H1 (cell line): ENCODE measurements at regions not wholly inside any gene's neighbourhood (a gene's known extent, or its start where the extent isn't known, plus 50 kb on each side); places are given as distances from the start of the nearest gene placed in this dataset.

Source experiments
- CTCF ChIA-PET: fragments of 300-600 bp; sonication (Branson Sonifier 250); formaldehyde crosslinking; loops from one replicate; lab custom pipeline; 2021; ENCODE audit not compliant: partially characterized antibody; lab: Charles Lee
- POLR2A ChIA-PET: fragments of 300-600 bp; sonication (Branson Sonifier 250); formaldehyde crosslinking; loops from one replicate; lab custom pipeline; 2021; ENCODE audit warnings: inconsistent platforms; ENCODE audit not compliant: partially characterized antibody; lab: Charles Lee
- DNase-seq, 2 experiments: peaks; one replicate each; pipeline versions ENCODE4 v3.0.0 to v3.0.0-alpha.2; 2010 to 2022; ENCODE audit warnings: low spot score in 2 of 2, low read depth in 1 of 2, mixed read lengths in 1 of 2
- FAIRE-seq: peaks from 2 replicates; lab custom pipeline; 2011; peaks lifted over from hg19 to GRCh38; lab: Jason Lieb, UNC
- H2AFZ ChIP-seq: 2 replicates; pipeline ENCODE4 v1.8.1; 2012; ENCODE audit warnings: low read length, inconsistent platforms
- H2AK5ac ChIP-seq: 2 replicates; pipeline ENCODE4 v1.6.1; 2013; ENCODE audit warnings: low read depth, low read length
- H2BK120ac ChIP-seq: replicated peaks from 2 replicates; pipeline ENCODE3; 2013; ENCODE audit warnings: low read depth, low read length, inconsistent platforms
- H2BK12ac ChIP-seq: 2 replicates; pipeline ENCODE4 v1.6.1; 2013; ENCODE audit warnings: low read depth, low read length
- H2BK15ac ChIP-seq: 2 replicates; pipeline ENCODE4 v1.6.1; 2013; ENCODE audit warnings: low read length
- H2BK20ac ChIP-seq: 2 replicates; pipeline ENCODE4 v1.6.1; 2013; ENCODE audit warnings: low read length
- H2BK5ac ChIP-seq: 2 replicates; pipeline ENCODE4 v1.6.1; 2013; ENCODE audit warnings: low read depth, low read length
- H3K14ac ChIP-seq: 2 replicates; pipeline ENCODE4 v1.6.1; 2013; ENCODE audit warnings: inconsistent platforms; ENCODE audit not compliant: insufficient read length
- H3K18ac ChIP-seq: 2 replicates; pipeline ENCODE4 v1.6.1; 2013; ENCODE audit warnings: low read length; ENCODE audit errors: extremely low read depth
- H3K23ac ChIP-seq: 2 replicates; pipeline ENCODE4 v1.6.1; 2013; ENCODE audit warnings: inconsistent platforms; ENCODE audit not compliant: insufficient read length
- H3K23me2 ChIP-seq: 2 replicates; pipeline ENCODE4 v1.6.1; 2013; ENCODE audit warnings: low read depth, low read length
- H3K27ac ChIP-seq: 2 replicates; pipeline ENCODE4 v1.6.1; 2011; ENCODE audit warnings: low read depth, low read length, inconsistent platforms
- H3K27me3 ChIP-seq, 4 experiments: replicated peaks in 1 of 4; 1 replicate in 1 of 4; 2 replicates in 3 of 4; pipeline versions ENCODE4 v1.6.1 to v1.8.1; 2011 to 2013; ENCODE audit warnings: low read length in 3 of 4, mild to moderate bottlenecking in 3 of 4, inconsistent platforms in 2 of 4, mixed read lengths in 2 of 4, moderate library complexity in 1 of 4; ENCODE audit not compliant: control insufficient read depth in 3 of 4, insufficient read depth in 3 of 4; ENCODE audit errors: extremely low read depth in 1 of 4
- H3K36me3 ChIP-seq, 4 experiments: 2 replicates each; pipeline versions ENCODE4 v1.6.1 to v1.8.1; 2011 to 2013; ENCODE audit warnings: mild to moderate bottlenecking in 4 of 4, low read length in 3 of 4, moderate library complexity in 2 of 4, control low read depth in 1 of 4, inconsistent platforms in 1 of 4; ENCODE audit not compliant: insufficient read depth in 4 of 4, control insufficient read depth in 2 of 4
- H3K4ac ChIP-seq: replicated peaks from 2 replicates; pipeline ENCODE3; 2013; ENCODE audit warnings: low read length, low read depth, mixed read lengths, inconsistent platforms; ENCODE audit not compliant: insufficient read length
- H3K4me1 ChIP-seq, 4 experiments: replicated peaks in 1 of 4; 1 replicate in 1 of 4; 2 replicates in 3 of 4; pipeline versions ENCODE4 v1.6.1 to v1.8.1; 2011 to 2013; ENCODE audit warnings: low read length in 3 of 4, inconsistent platforms in 2 of 4, mixed read lengths in 1 of 4; ENCODE audit not compliant: insufficient read depth in 4 of 4, control insufficient read depth in 3 of 4
- H3K4me2 ChIP-seq, 2 experiments: 2 replicates each; pipeline versions ENCODE4 v1.6.1 to v1.8.1; 2011 to 2013; ENCODE audit warnings: low read depth in 2 of 2, low read length in 2 of 2, control low read depth in 1 of 2, inconsistent platforms in 1 of 2, mild to moderate bottlenecking in 1 of 2; ENCODE audit not compliant: insufficient read depth in 1 of 2
- H3K4me3 ChIP-seq, 4 experiments: fragments of 200-600, 300-600 bp in 1 of 4; sonication (generic), shearing (Covaris generic), sonication (Bioruptor Twin) in 1 of 4; 2 replicates each; pipeline versions ENCODE4 v1.5.1 to v1.8.1; 2011 to 2016; ENCODE audit warnings: low read length in 4 of 4, low read depth in 3 of 4, control low read depth in 2 of 4, inconsistent platforms in 2 of 4, mild to moderate bottlenecking in 2 of 4, mixed read lengths in 1 of 4, moderate library complexity in 1 of 4; ENCODE audit not compliant: insufficient read depth in 2 of 4; ENCODE audit errors: extremely low read depth in 1 of 4
- H3K56ac ChIP-seq: replicated peaks from 2 replicates; pipeline ENCODE3; 2013; ENCODE audit warnings: low read depth, mild to moderate bottlenecking, mixed read lengths, low read length, inconsistent platforms; ENCODE audit not compliant: insufficient read length
- H3K79me1 ChIP-seq: 2 replicates; pipeline ENCODE4 v1.6.1; 2013; ENCODE audit warnings: low read depth, low read length, control low read depth
- H3K79me2 ChIP-seq, 2 experiments: 2 replicates each; pipeline versions ENCODE4 v1.6.1 to v1.8.1; 2012 to 2013; ENCODE audit warnings: low read length in 2 of 2, mild to moderate bottlenecking in 2 of 2, inconsistent platforms in 1 of 2; ENCODE audit not compliant: insufficient read depth in 2 of 2, control insufficient read depth in 1 of 2
- H3K9ac ChIP-seq, 4 experiments: replicated peaks in 1 of 4; 1 replicate in 1 of 4; 2 replicates in 3 of 4; pipeline versions ENCODE4 v1.6.1 to v1.8.1; 2011 to 2013; ENCODE audit warnings: low read depth in 3 of 4, low read length in 3 of 4, control low read depth in 2 of 4, mild to moderate bottlenecking in 2 of 4, moderate library complexity in 2 of 4, inconsistent platforms in 1 of 4; ENCODE audit errors: extremely low read depth in 1 of 4
- H3K9me3 ChIP-seq, 2 experiments: 2 replicates each; pipeline versions ENCODE4 v1.6.1 to v1.8.1; 2012 to 2013; ENCODE audit warnings: mild to moderate bottlenecking in 2 of 2, moderate library complexity in 2 of 2, control low read depth in 1 of 2, inconsistent platforms in 1 of 2, low read depth in 1 of 2, low read length in 1 of 2, mixed read lengths in 1 of 2; ENCODE audit not compliant: insufficient read depth in 2 of 2
- H4K20me1 ChIP-seq, 2 experiments: replicated peaks in 1 of 2; 2 replicates each; pipeline versions ENCODE3 to v1.8.1; 2011 to 2013; ENCODE audit warnings: inconsistent platforms in 2 of 2, low read length in 2 of 2, mild to moderate bottlenecking in 1 of 2; ENCODE audit not compliant: insufficient read depth in 2 of 2, control insufficient read depth in 1 of 2
- H4K5ac ChIP-seq: 2 replicates; pipeline ENCODE4 v1.6.1; 2013; ENCODE audit warnings: low read length, low read depth, mixed read lengths, inconsistent platforms; ENCODE audit not compliant: insufficient read length
- H4K8ac ChIP-seq: 2 replicates; pipeline ENCODE4 v1.8.0; 2013; ENCODE audit warnings: mild to moderate bottlenecking, moderate library complexity, low read length, inconsistent platforms; ENCODE audit not compliant: insufficient read depth; ENCODE audit errors: extremely low read depth
- H4K91ac ChIP-seq: replicated peaks from 2 replicates; pipeline ENCODE3; 2013; ENCODE audit warnings: low read length, mixed read lengths, inconsistent platforms; ENCODE audit not compliant: insufficient read length
- MAFK ChIP-seq: IDR thresholded peaks from 2 replicates; pipeline ENCODE4 v1.6.1; 2012; ENCODE audit warnings: low read depth, mild to moderate bottlenecking, improper control_type of control experiment, low read length
- NANOG ChIP-seq: IDR thresholded peaks from 2 replicates; pipeline ENCODE4 v1.6.1; 2011; ENCODE audit warnings: low read length, low read depth, mild to moderate bottlenecking, inconsistent platforms; ENCODE audit not compliant: insufficient read depth, poor library complexity, severe bottlenecking
- RAD21 ChIP-seq, 2 experiments: IDR thresholded peaks in 1 of 2; conservative IDR thresholded peaks in 1 of 2; 2 replicates each; pipeline ENCODE4 v1.6.1; 2011; ENCODE audit warnings: low read depth in 2 of 2, low read length in 2 of 2, improper control_type of control experiment in 1 of 2, inconsistent platforms in 1 of 2, mild to moderate bottlenecking in 1 of 2, moderate library complexity in 1 of 2
- SAP30 ChIP-seq: fragments of 300-600 bp; sonication (generic); IDR thresholded peaks from 2 replicates; pipeline ENCODE4 v1.7.1; 2012; ENCODE audit warnings: low read length, moderate library complexity, mild to moderate bottlenecking, inconsistent platforms; ENCODE audit not compliant: insufficient read depth, insufficient replicate concordance
- YY1 ChIP-seq: IDR thresholded peaks from 2 replicates; pipeline ENCODE4 v1.6.1; 2011; ENCODE audit warnings: low read depth, mild to moderate bottlenecking, low read length
- WGBS, 2 experiments: shearing (Covaris generic) in 1 of 2; methylation state at CpG; one replicate each; pipeline versions ENCODE4 v1.1.6 to v1.1.7; 2013 to 2015; ENCODE audit warnings: low lambda C conversion rate in 2 of 2, mixed read lengths in 2 of 2, inconsistent platforms in 1 of 2, low coverage in 1 of 2, missing lambda C conversion rate in 1 of 2; ENCODE audit not compliant: insufficient replicate concordance in 2 of 2, insufficient coverage in 1 of 2, insufficient read length in 1 of 2; ENCODE audit errors: extremely low coverage in 1 of 2, missing lambda C conversion rate in 1 of 2; 5-methylcytosine and 5-hydroxymethylcytosine counted together
- TF ChIP-seq, protein P1 (sequence below), 3 experiments: IDR thresholded peaks; 1 replicate in 2 of 3; 2 replicates in 1 of 3; pipeline versions ENCODE4 v1.5.1 to v1.6.1; 2011; ENCODE audit warnings: low read length in 3 of 3, mild to moderate bottlenecking in 3 of 3, inconsistent platforms in 2 of 3, low read depth in 1 of 3, moderate library complexity in 1 of 3; ENCODE audit not compliant: insufficient read depth in 1 of 3; ENCODE audit errors: control extremely low read depth in 1 of 3

GRCh38 chr13:73275163-73275562 lies 216.4 kb downstream of the KLF5 start:
- Histone ChIP-seq H2AFZ (peak overlapping the region; percentile 95), H2BK5ac (no peak overlapping the region), H3K27ac (no peak overlapping the region), H3K9me3 (no peaks in the 10 kb centered on the region), H4K20me1 (no peaks in the 10 kb centered on the region), H4K8ac (no peak overlapping the region), H3K4ac (no peak overlapping the region), H2BK12ac (no peak overlapping the region), H3K27me3 (no peaks in the 10 kb centered on the region), H4K5ac (no peak overlapping the region), H2BK15ac (no peak overlapping the region), H3K4me3 (no peak overlapping the region), H3K23ac (no peak overlapping the region), H2BK20ac (no peak overlapping the region), H3K79me1 (no peaks in the 10 kb centered on the region), H3K14ac (no peak overlapping the region), H3K9ac (no peak overlapping the region), H3K36me3 (no peaks in the 10 kb centered on the region), H2AK5ac (no peak overlapping the region), H4K91ac (no peak overlapping the region), H3K23me2 (no peaks in the 10 kb centered on the region; the same call in 1 of the 2 replicates), H3K4me1 (no peaks in the 10 kb centered on the region; a peak in 1 of 7 replicates), H3K4me2 (no peak overlapping the region), H3K18ac (no peak overlapping the region), H3K56ac (no peak overlapping the region), H2BK120ac (no peak overlapping the region), H3K79me2 (no peaks in the 10 kb centered on the region)
- ChIA-PET POLR2A (no interaction called here), CTCF (interaction anchor here (0.8 to 1.7 kb wide), 3 partner anchors 11 to 781 kb away, joined by 4 read pairs; no protein-coding TSS in a partner anchor)
- whole genome bisulfite sequencing, 2 experiments = 88% methylated on average over 3 of the region's 3 CpGs; no CpG with 5 or more reads in 1 of the 2 experiments
- no peak for DNase-seq
- FAIRE-seq = no peak
- TF ChIP-seq MAFK (no peak), RAD21 (IDR thresholded peaks at IDR 0.05 in 1 of 2, conservative IDR thresholded peaks at IDR 0.05 in 1 of 2; ENCODE audit: low read depth in 2 of 2, low read length in 2 of 2) (peak; percentile 18 to 19; a peak in 1 of 4 replicates), NANOG (no peak), SAP30 (no peak), YY1 (no peak)
- TF ChIP-seq, protein P1, sequence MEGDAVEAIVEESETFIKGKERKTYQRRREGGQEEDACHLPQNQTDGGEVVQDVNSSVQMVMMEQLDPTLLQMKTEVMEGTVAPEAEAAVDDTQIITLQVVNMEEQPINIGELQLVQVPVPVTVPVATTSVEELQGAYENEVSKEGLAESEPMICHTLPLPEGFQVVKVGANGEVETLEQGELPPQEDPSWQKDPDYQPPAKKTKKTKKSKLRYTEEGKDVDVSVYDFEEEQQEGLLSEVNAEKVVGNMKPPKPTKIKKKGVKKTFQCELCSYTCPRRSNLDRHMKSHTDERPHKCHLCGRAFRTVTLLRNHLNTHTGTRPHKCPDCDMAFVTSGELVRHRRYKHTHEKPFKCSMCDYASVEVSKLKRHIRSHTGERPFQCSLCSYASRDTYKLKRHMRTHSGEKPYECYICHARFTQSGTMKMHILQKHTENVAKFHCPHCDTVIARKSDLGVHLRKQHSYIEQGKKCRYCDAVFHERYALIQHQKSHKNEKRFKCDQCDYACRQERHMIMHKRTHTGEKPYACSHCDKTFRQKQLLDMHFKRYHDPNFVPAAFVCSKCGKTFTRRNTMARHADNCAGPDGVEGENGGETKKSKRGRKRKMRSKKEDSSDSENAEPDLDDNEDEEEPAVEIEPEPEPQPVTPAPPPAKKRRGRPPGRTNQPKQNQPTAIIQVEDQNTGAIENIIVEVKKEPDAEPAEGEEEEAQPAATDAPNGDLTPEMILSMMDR (IDR thresholded peaks at IDR 0.05; ENCODE audit: control extremely low read depth in 1 of 3, insufficient read depth in 1 of 3, low read depth in 1 of 3, low read length in 3 of 3) = peak in 1 of 3 experiments; percentile 26; a peak in 2 of 4 replicates
